ENCODE measurements at regions not wholly inside any gene's neighbourhood (a gene's known extent, or its start where the extent isn't known, plus 50 kb on each side); places are given as distances from the start of the nearest gene placed in this dataset.

- Histone ChIP-seq H3K4me3 (ENCODE audit: low read length) (no peak overlapping the region), H3K9me3 (ENCODE audit: insufficient read depth, low read depth, low read length) (no peaks in the 10 kb centered on the region), H3K27me3 (ENCODE audit: insufficient read depth, low read length) (no peaks in the 10 kb centered on the region), H3K27ac (ENCODE audit: low read length) (no peak overlapping the region), H3K9ac (ENCODE audit: low read depth, low read length) (no peak overlapping the region), H3K36me3 (ENCODE audit: insufficient read depth, low read depth, low read length) (no peaks in the 10 kb centered on the region), H3K4me1 (ENCODE audit: insufficient read depth, low read length) (no peaks in the 10 kb centered on the region)
Observed at GRCh38 chr5:107254902-107255234, 415.9 kb downstream of the EFNA5 start.

- Histone ChIP-seq H3K9me3 (ENCODE audit: insufficient read depth, low read depth, low read length) (no peaks in the 10 kb centered on the region), H3K9ac (ENCODE audit: low read depth, low read length) (no peak overlapping the region), H3K4me1 (ENCODE audit: insufficient read depth, low read length) (no peaks in the 10 kb centered on the region), H3K27me3 (ENCODE audit: insufficient read depth, low read length) (no peaks in the 10 kb centered on the region), H3K36me3 (ENCODE audit: insufficient read depth, low read depth, low read length) (no peaks in the 10 kb centered on the region), H3K27ac (ENCODE audit: low read length) (no peak overlapping the region), H3K4me3 (ENCODE audit: low read length) (no peak overlapping the region)
Observed at GRCh38 chr5:107254214-107254901, 416.4 kb downstream of the EFNA5 start.

GRCh38 chr5:107253246-107253645 is 417.5 kb downstream of the EFNA5 start:
- H3K9me3 ChIP-seq (ENCODE audit: insufficient read depth, low read depth, low read length) = no peaks in the 10 kb centered on the region
- no peaks in the 10 kb centered on the region for H3K36me3 ChIP-seq (ENCODE audit: insufficient read depth, low read depth, low read length)
- H3K4me3 ChIP-seq (ENCODE audit: low read length) = no peak overlapping the region
- no peak overlapping the region for H3K27ac ChIP-seq (ENCODE audit: low read length)
- H3K9ac ChIP-seq (ENCODE audit: low read depth, low read length) = no peak overlapping the region
- no peaks in the 10 kb centered on the region for H3K27me3 ChIP-seq (ENCODE audit: insufficient read depth, low read length)
- no peaks in the 10 kb centered on the region for H3K4me1 ChIP-seq (ENCODE audit: insufficient read depth, low read length)

GRCh38 chr5:107251151-107251550 is 419.6 kb downstream of the EFNA5 start:
- Histone ChIP-seq H3K9ac (ENCODE audit: low read depth, low read length) (no peak overlapping the region), H3K9me3 (ENCODE audit: insufficient read depth, low read depth, low read length) (no peaks in the 10 kb centered on the region), H3K4me1 (ENCODE audit: insufficient read depth, low read length) (no peaks in the 10 kb centered on the region), H3K27me3 (ENCODE audit: insufficient read depth, low read length) (no peaks in the 10 kb centered on the region), H3K27ac (ENCODE audit: low read length) (no peak overlapping the region), H3K4me3 (ENCODE audit: low read length) (no peak overlapping the region), H3K36me3 (ENCODE audit: insufficient read depth, low read depth, low read length) (no peaks in the 10 kb centered on the region)

GRCh38 chr5:107248066-107248695 is 422.6 kb downstream of the EFNA5 start:
- no peaks in the 10 kb centered on the region for H3K9me3 ChIP-seq (ENCODE audit: insufficient read depth, low read depth, low read length)
- H3K36me3 ChIP-seq (ENCODE audit: insufficient read depth, low read depth, low read length) = no peaks in the 10 kb centered on the region
- H3K4me1 ChIP-seq (ENCODE audit: insufficient read depth, low read length) = no peaks in the 10 kb centered on the region
- H3K27me3 ChIP-seq (ENCODE audit: insufficient read depth, low read length) = no peaks in the 10 kb centered on the region
- H3K9ac ChIP-seq (ENCODE audit: low read depth, low read length) = no peak overlapping the region
- H3K27ac ChIP-seq (ENCODE audit: low read length) = no peak overlapping the region
- no peak overlapping the region for H3K4me3 ChIP-seq (ENCODE audit: low read length)

GRCh38 chr5:107247427-107247826 is 423.3 kb downstream of the EFNA5 start:
- Histone ChIP-seq H3K36me3 (ENCODE audit: insufficient read depth, low read depth, low read length) (no peaks in the 10 kb centered on the region), H3K4me3 (ENCODE audit: low read length) (no peak overlapping the region), H3K27ac (ENCODE audit: low read length) (no peak overlapping the region), H3K9ac (ENCODE audit: low read depth, low read length) (no peak overlapping the region), H3K4me1 (ENCODE audit: insufficient read depth, low read length) (no peaks in the 10 kb centered on the region), H3K27me3 (ENCODE audit: insufficient read depth, low read length) (no peaks in the 10 kb centered on the region), H3K9me3 (ENCODE audit: insufficient read depth, low read depth, low read length) (no peaks in the 10 kb centered on the region)

GRCh38 chr5:107243220-107243579 is 427.5 kb downstream of the EFNA5 start:
- H3K27ac ChIP-seq (ENCODE audit: low read length) = no peak overlapping the region
- no peak overlapping the region for H3K9ac ChIP-seq (ENCODE audit: low read depth, low read length)
- no peaks in the 10 kb centered on the region for H3K4me1 ChIP-seq (ENCODE audit: insufficient read depth, low read length)
- H3K27me3 ChIP-seq (ENCODE audit: insufficient read depth, low read length) = no peaks in the 10 kb centered on the region
- H3K4me3 ChIP-seq (ENCODE audit: low read length) = no peak overlapping the region
- no peaks in the 10 kb centered on the region for H3K9me3 ChIP-seq (ENCODE audit: insufficient read depth, low read depth, low read length)
- H3K36me3 ChIP-seq (ENCODE audit: insufficient read depth, low read depth, low read length) = no peaks in the 10 kb centered on the region

GRCh38 chr5:107242411-107243219 is 428.1 kb downstream of the EFNA5 start:
- Histone ChIP-seq H3K36me3 (ENCODE audit: insufficient read depth, low read depth, low read length) (no peaks in the 10 kb centered on the region), H3K27me3 (ENCODE audit: insufficient read depth, low read length) (no peaks in the 10 kb centered on the region), H3K4me1 (ENCODE audit: insufficient read depth, low read length) (no peaks in the 10 kb centered on the region), H3K4me3 (ENCODE audit: low read length) (no peak overlapping the region), H3K9ac (ENCODE audit: low read depth, low read length) (no peak overlapping the region), H3K9me3 (ENCODE audit: insufficient read depth, low read depth, low read length) (no peaks in the 10 kb centered on the region), H3K27ac (ENCODE audit: low read length) (no peak overlapping the region)

GRCh38 chr5:107241841-107242240 is 428.9 kb downstream of the EFNA5 start:
- Histone ChIP-seq H3K27me3 (ENCODE audit: insufficient read depth, low read length) (no peaks in the 10 kb centered on the region), H3K4me3 (ENCODE audit: low read length) (no peak overlapping the region), H3K4me1 (ENCODE audit: insufficient read depth, low read length) (no peaks in the 10 kb centered on the region), H3K36me3 (ENCODE audit: insufficient read depth, low read depth, low read length) (no peaks in the 10 kb centered on the region), H3K9me3 (ENCODE audit: insufficient read depth, low read depth, low read length) (no peaks in the 10 kb centered on the region), H3K9ac (ENCODE audit: low read depth, low read length) (no peak overlapping the region), H3K27ac (ENCODE audit: low read length) (no peak overlapping the region)

- no peak overlapping the region for H3K4me3 ChIP-seq (ENCODE audit: low read length)
- no peaks in the 10 kb centered on the region for H3K9me3 ChIP-seq (ENCODE audit: insufficient read depth, low read depth, low read length)
- no peaks in the 10 kb centered on the region for H3K36me3 ChIP-seq (ENCODE audit: insufficient read depth, low read depth, low read length)
- H3K27me3 ChIP-seq (ENCODE audit: insufficient read depth, low read length) = no peaks in the 10 kb centered on the region
- no peak overlapping the region for H3K27ac ChIP-seq (ENCODE audit: low read length)
- H3K4me1 ChIP-seq (ENCODE audit: insufficient read depth, low read length) = no peaks in the 10 kb centered on the region
- H3K9ac ChIP-seq (ENCODE audit: low read depth, low read length) = no peak overlapping the region
Observed at GRCh38 chr5:107235167-107235566, 435.6 kb downstream of the EFNA5 start.

- H3K4me3 ChIP-seq (ENCODE audit: low read length) = no peak overlapping the region
- no peaks in the 10 kb centered on the region for H3K36me3 ChIP-seq (ENCODE audit: insufficient read depth, low read depth, low read length)
- no peaks in the 10 kb centered on the region for H3K27me3 ChIP-seq (ENCODE audit: insufficient read depth, low read length)
- no peak overlapping the region for H3K9ac ChIP-seq (ENCODE audit: low read depth, low read length)
- no peaks in the 10 kb centered on the region for H3K4me1 ChIP-seq (ENCODE audit: insufficient read depth, low read length)
- no peaks in the 10 kb centered on the region for H3K9me3 ChIP-seq (ENCODE audit: insufficient read depth, low read depth, low read length)
- H3K27ac ChIP-seq (ENCODE audit: low read length) = no peak overlapping the region
Observed at GRCh38 chr5:107232788-107233187, 437.9 kb downstream of the EFNA5 start.

GRCh38 chr5:107232293-107232692 is 438.4 kb downstream of the EFNA5 start:
- H3K9me3 ChIP-seq (ENCODE audit: insufficient read depth, low read depth, low read length) = no peaks in the 10 kb centered on the region
- no peak overlapping the region for H3K27ac ChIP-seq (ENCODE audit: low read length)
- H3K9ac ChIP-seq (ENCODE audit: low read depth, low read length) = no peak overlapping the region
- H3K36me3 ChIP-seq (ENCODE audit: insufficient read depth, low read depth, low read length) = no peaks in the 10 kb centered on the region
- no peaks in the 10 kb centered on the region for H3K4me1 ChIP-seq (ENCODE audit: insufficient read depth, low read length)
- H3K4me3 ChIP-seq (ENCODE audit: low read length) = no peak overlapping the region
- no peaks in the 10 kb centered on the region for H3K27me3 ChIP-seq (ENCODE audit: insufficient read depth, low read length)

Data from iPS-20b (cell line).